PC-3 (cell line): ENCODE measurements at regions not wholly inside any gene's neighbourhood (a gene's known extent, or its start where the extent isn't known, plus 50 kb on each side); places are given as distances from the start of the nearest gene placed in this dataset.
A peak's percentile ranks its signal among the peaks of the same experiment; 100 is the strongest.

Experiments
- ATAC-seq: fragments of 200-7000 bp; cut with Tn5 transposase; 2 replicates; pipeline ENCODE4 v1.9.1; 2020; ENCODE audit warnings: mild to moderate bottlenecking, moderate library complexity
- BruUV-seq: library from RNA; stranded (reverse); fragments of 400-500 nt; replicated peaks from 2 replicates; lab custom pipeline; 2021; lab: Mats Ljungman, UMichigan
- CTCF ChIA-PET: fragments of 300-600 bp; sonication (Branson Sonifier 250); formaldehyde crosslinking; loops from one replicate; lab custom pipeline; 2022; ENCODE audit warnings: antibody characterized with exemption; lab: Charles Lee
- POLR2A ChIA-PET: fragments of 300-600 bp; sonication (Branson Sonifier 250); formaldehyde crosslinking; loops from one replicate; lab custom pipeline; 2022; ENCODE audit warnings: antibody characterized with exemption; ENCODE audit not compliant: unreplicated experiment; lab: Charles Lee
- DNase-seq: peaks from one replicate; pipeline ENCODE4 v3.0.0-alpha.2; 2015
- H2AFZ ChIP-seq: fragments of 300-600 bp; sonication (generic); 2 replicates; pipeline ENCODE4 v1.6.0; 2016; ENCODE audit warnings: antibody characterized with exemption, low read length
- H3F3A ChIP-seq: fragments of 300-600 bp; sonication (generic); one replicate; pipeline ENCODE4 v1.6.0; 2017; ENCODE audit warnings: antibody characterized with exemption, low read length, control low read depth, mild to moderate bottlenecking; ENCODE audit not compliant: unreplicated experiment
- H3K27ac ChIP-seq: fragments of 300-600 bp; sonication (generic); 2 replicates; pipeline ENCODE4 v1.5.1; 2016; ENCODE audit warnings: mild to moderate bottlenecking, low read length
- H3K27me3 ChIP-seq: fragments of 300-600 bp; sonication (generic); 2 replicates; pipeline ENCODE4 v1.6.1; 2016; ENCODE audit warnings: low read length, mixed read lengths
- H3K36me3 ChIP-seq: fragments of 300-600 bp; sonication (generic); 2 replicates; pipeline ENCODE4 v1.6.1; 2016; ENCODE audit warnings: low read depth, mixed run types, low read length, mixed read lengths
- H3K4me1 ChIP-seq: fragments of 300-600 bp; sonication (generic); 2 replicates; pipeline ENCODE4 v1.5.1; 2016; ENCODE audit warnings: low read length; ENCODE audit not compliant: insufficient read depth
- H3K4me2 ChIP-seq: fragments of 300-600 bp; sonication (generic); 2 replicates; pipeline ENCODE4 v1.6.0; 2016; ENCODE audit warnings: low read length
- H3K4me3 ChIP-seq: fragments of 300-600 bp; sonication (generic); 2 replicates; pipeline ENCODE4 v1.5.1; 2016; ENCODE audit warnings: mild to moderate bottlenecking, low read length, mixed read lengths
- H3K79me2 ChIP-seq: fragments of 300-600 bp; sonication (generic); 2 replicates; pipeline ENCODE4 v1.6.1; 2017; ENCODE audit warnings: low read length, mixed read lengths
- H3K9ac ChIP-seq: fragments of 300-600 bp; sonication (generic); 2 replicates; pipeline ENCODE4 v1.6.0; 2016; ENCODE audit warnings: mild to moderate bottlenecking, low read length
- H3K9me2 ChIP-seq: fragments of 300-600 bp; sonication (generic); replicated peaks from 2 replicates; pipeline ENCODE4 v1.6.1; 2016; ENCODE audit warnings: mixed run types, low read length, mixed read lengths
- H3K9me3 ChIP-seq: fragments of 300-600 bp; sonication (generic); 2 replicates; pipeline ENCODE4 v1.6.1; 2016; ENCODE audit warnings: low read length, mixed read lengths
- H4K20me1 ChIP-seq: fragments of 300-600 bp; sonication (generic); 2 replicates; pipeline ENCODE4 v1.6.1; 2016; ENCODE audit warnings: low read length, mixed read lengths
- EZH2 ChIP-seq: fragments of 300-600 bp; sonication (generic); IDR thresholded peaks from one replicate; pipeline ENCODE4 v1.6.1; 2017; ENCODE audit warnings: antibody characterized with exemption, mild to moderate bottlenecking, low read length; ENCODE audit not compliant: unreplicated experiment
- EZH2phosphoT487 ChIP-seq: fragments of 300-600 bp; sonication (generic); IDR thresholded peaks from 2 replicates; pipeline ENCODE4 v1.6.1; 2018; ENCODE audit warnings: mild to moderate bottlenecking, antibody characterized with exemption, low read length, borderline replicate concordance
- intact Hi-C: fragments of 100-400 bp; cut with micrococcal nuclease; formaldehyde crosslinking; loops from 2 replicates; pipeline ENCODE4 v1.9.0; 2023
- TF ChIP-seq, protein P1 (sequence below): fragments of 300-600 bp; sonication (generic); conservative IDR thresholded peaks from 2 replicates; pipeline ENCODE4 v1.5.1; 2017; ENCODE audit warnings: antibody characterized with exemption, low read depth, mild to moderate bottlenecking, low read length

- Histone ChIP-seq H2AFZ (no peak overlapping the region), H3K4me1 (no peaks in the 10 kb centered on the region), H4K20me1 (no peaks in the 10 kb centered on the region), H3K9ac (no peak overlapping the region), H3K4me2 (no peak overlapping the region), H3F3A (no peaks in the 10 kb centered on the region), H3K27me3 (peaks cover 9% of the 10 kb centered on the region; the same call in 1 of the 2 replicates), H3K27ac (no peak overlapping the region), H3K79me2 (no peaks in the 10 kb centered on the region), H3K9me3 (no peaks in the 10 kb centered on the region), H3K4me3 (no peak overlapping the region), H3K36me3 (no peaks in the 10 kb centered on the region), H3K9me2 (no peaks in the 10 kb centered on the region)
- ChIA-PET CTCF (no interaction called here), POLR2A (no interaction called here)
- TF ChIP-seq, protein P1, sequence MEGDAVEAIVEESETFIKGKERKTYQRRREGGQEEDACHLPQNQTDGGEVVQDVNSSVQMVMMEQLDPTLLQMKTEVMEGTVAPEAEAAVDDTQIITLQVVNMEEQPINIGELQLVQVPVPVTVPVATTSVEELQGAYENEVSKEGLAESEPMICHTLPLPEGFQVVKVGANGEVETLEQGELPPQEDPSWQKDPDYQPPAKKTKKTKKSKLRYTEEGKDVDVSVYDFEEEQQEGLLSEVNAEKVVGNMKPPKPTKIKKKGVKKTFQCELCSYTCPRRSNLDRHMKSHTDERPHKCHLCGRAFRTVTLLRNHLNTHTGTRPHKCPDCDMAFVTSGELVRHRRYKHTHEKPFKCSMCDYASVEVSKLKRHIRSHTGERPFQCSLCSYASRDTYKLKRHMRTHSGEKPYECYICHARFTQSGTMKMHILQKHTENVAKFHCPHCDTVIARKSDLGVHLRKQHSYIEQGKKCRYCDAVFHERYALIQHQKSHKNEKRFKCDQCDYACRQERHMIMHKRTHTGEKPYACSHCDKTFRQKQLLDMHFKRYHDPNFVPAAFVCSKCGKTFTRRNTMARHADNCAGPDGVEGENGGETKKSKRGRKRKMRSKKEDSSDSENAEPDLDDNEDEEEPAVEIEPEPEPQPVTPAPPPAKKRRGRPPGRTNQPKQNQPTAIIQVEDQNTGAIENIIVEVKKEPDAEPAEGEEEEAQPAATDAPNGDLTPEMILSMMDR, result peak; percentile 75
- no peak for TF ChIP-seq EZH2
- intact Hi-C loops, result loop anchor here (1.0 to 10.0 kb wide), 3 partner anchors 340 to 1499 kb away; no protein-coding TSS in a partner anchor
- peak; percentile 61 for DNase-seq
- no TSS peak for BruUV-seq
- ATAC-seq, result peak; percentile 88
These were observed 266.4 kb upstream of the USP15 start for GRCh38 chr12:61993734-61994345.

DNA sequence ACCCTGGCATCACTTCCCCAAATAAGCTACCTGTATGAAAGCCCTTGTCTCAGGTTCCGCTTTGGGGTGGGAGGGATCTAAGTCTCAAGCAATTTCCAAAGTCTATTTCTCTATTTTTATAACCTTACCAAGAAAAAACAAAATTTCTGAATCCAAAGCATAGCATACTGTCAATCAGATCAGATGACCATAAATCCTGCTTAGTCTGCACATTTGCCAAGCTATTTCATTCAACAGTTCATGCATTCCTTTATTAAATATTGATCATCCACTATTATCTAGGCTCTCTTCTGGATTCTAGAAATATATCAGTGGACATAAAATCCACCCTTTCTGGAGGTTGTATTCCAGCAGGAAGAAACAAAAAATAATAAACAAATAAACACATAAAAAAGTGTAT is 263.5 kb upstream of the USP15 start:
- ATAC-seq (no peak), DNase-seq (no peak)
- Histone ChIP-seq H3K4me2 (no peak overlapping the region), H2AFZ (no peak overlapping the region), H3K36me3 (no peaks in the 10 kb centered on the region), H3F3A (no peaks in the 10 kb centered on the region), H3K27me3 (peaks cover 10% of the 10 kb centered on the region; the same call in 1 of the 2 replicates), H3K4me1 (no peaks in the 10 kb centered on the region), H3K9me3 (no peaks in the 10 kb centered on the region), H4K20me1 (no peaks in the 10 kb centered on the region), H3K4me3 (no peak overlapping the region), H3K9me2 (no peaks in the 10 kb centered on the region), H3K27ac (no peak overlapping the region), H3K9ac (no peak overlapping the region), H3K79me2 (no peaks in the 10 kb centered on the region)
- BruUV-seq, result no TSS peak
- ChIA-PET POLR2A (no interaction called here), CTCF (no interaction called here)
- intact Hi-C loops, result loop anchor here (10.0 kb wide), 1 partner anchor 1502 kb away; no protein-coding TSS in a partner anchor
- TF ChIP-seq, protein P1, result no peak
- no peak for TF ChIP-seq EZH2

- TF ChIP-seq EZH2 (no peak), EZH2phosphoT487 (no peak)
- TF ChIP-seq, protein P1, result no peak
- no peak overlapping the region for H3K4me2 ChIP-seq
- no TSS peak for BruUV-seq
- H3F3A ChIP-seq, result no peaks in the 10 kb centered on the region
- 0 out of 2 replicates have a peak, but pooled peaks cover 5% of the 10 kb centered on the region for H3K27me3 ChIP-seq
- H3K9ac ChIP-seq, result no peak overlapping the region
- no peaks in the 10 kb centered on the region for H3K9me2 ChIP-seq
- intact Hi-C loops, result loop anchor here (10.0 kb wide), 1 partner anchor 1504 kb away; no protein-coding TSS in a partner anchor
- H3K4me3 ChIP-seq, result no peak overlapping the region
- H3K36me3 ChIP-seq, result no peaks in the 10 kb centered on the region
- DNase-seq, result no peak
- no peaks in the 10 kb centered on the region for H3K4me1 ChIP-seq
- ChIA-PET CTCF (no interaction called here), POLR2A (no interaction called here)
- no peak for ATAC-seq
- no peak overlapping the region for H2AFZ ChIP-seq
- H4K20me1 ChIP-seq, result no peaks in the 10 kb centered on the region
- no peaks in the 10 kb centered on the region for H3K79me2 ChIP-seq
- no peaks in the 10 kb centered on the region for H3K9me3 ChIP-seq
- no peak overlapping the region for H3K27ac ChIP-seq
These were observed 261.4 kb upstream of the USP15 start for GRCh38 chr12:61998791-61999190.
